Activated T-helper 2 cell treated with anti-CD3 and anti-CD28 coated beads, Interferon-gamma antibody, Interleukin-2, Interleukin-4, amounts not matched to agents 10 μg/mL and 5 μg/mL and 100 μg/mL, durations not matched to agents 14 hours and 24 hours and 36 hours (primary cell): ENCODE measurements at regions not wholly inside any gene's neighbourhood (a gene's known extent, or its start where the extent isn't known, plus 50 kb on each side); places are given as distances from the start of the nearest gene placed in this dataset.

Experiments
- DNase-seq: peaks from one replicate; pipeline ENCODE4 v3.0.0; 2021; ENCODE audit warnings: low spot score
- H3K27ac Mint-ChIP-seq: one replicate; pipeline ENCODE4 v1.8.0; 2021; ENCODE audit warnings: mixed read lengths
- H3K27me3 Mint-ChIP-seq: one replicate; pipeline ENCODE4 v1.8.0; 2021; ENCODE audit warnings: low read depth, mixed read lengths
- H3K36me3 Mint-ChIP-seq: one replicate; pipeline ENCODE4 v1.8.0; 2021; ENCODE audit warnings: low read depth, mixed read lengths
- H3K4me1 Mint-ChIP-seq: one replicate; pipeline ENCODE4 v1.8.0; 2021; ENCODE audit warnings: low read depth, mixed read lengths
- H3K4me3 Mint-ChIP-seq: one replicate; pipeline ENCODE4 v1.8.0; 2021; ENCODE audit warnings: low read depth, mild to moderate bottlenecking, moderate library complexity, mixed read lengths
- H3K9me3 Mint-ChIP-seq: one replicate; pipeline ENCODE4 v1.8.0; 2021; ENCODE audit warnings: mixed read lengths
- intact Hi-C: fragments of 100-400 bp; cut with micrococcal nuclease; formaldehyde crosslinking; loops from one replicate; pipeline ENCODE4 v1.15.1; 2023

DNA sequence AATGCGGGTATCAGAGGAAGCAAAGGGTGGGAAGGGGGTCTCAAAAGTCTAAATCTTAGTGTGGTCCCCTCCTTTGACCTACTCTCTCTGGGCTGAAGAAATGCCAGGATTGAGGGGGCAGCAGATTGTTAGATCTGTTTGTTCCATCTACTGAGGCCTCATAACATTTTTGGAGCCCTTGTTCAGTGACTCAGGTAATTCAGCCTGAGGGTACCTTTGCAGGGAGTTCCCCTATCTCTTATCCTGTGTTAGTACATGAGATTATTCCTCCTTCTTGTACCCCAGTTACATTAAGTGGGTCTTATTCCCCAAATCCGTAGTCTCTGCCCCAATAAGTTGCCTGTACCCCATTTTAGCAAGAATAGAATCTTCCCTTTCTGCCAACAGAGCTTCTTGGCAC is 79.0 kb downstream of the RTL9 start:
- no peaks in the 10 kb centered on the region for H3K36me3 Mint-ChIP-seq

GRCh38 chrX:110440016-110440805 is 81.6 kb downstream of the RTL9 start:
- peaks cover 1% of the 10 kb centered on the region for H3K27me3 Mint-ChIP-seq
- H3K4me1 Mint-ChIP-seq = no peaks in the 10 kb centered on the region
- H3K36me3 Mint-ChIP-seq = no peaks in the 10 kb centered on the region
- H3K4me3 Mint-ChIP-seq = no peak overlapping the region
- intact Hi-C loops = no loop called here
- DNase-seq = no peak
- H3K9me3 Mint-ChIP-seq = no peaks in the 10 kb centered on the region
- H3K27ac Mint-ChIP-seq = no peak overlapping the region

More for the DNA sequence above, 79.0 kb downstream of the RTL9 start:
- H3K27me3 Mint-ChIP-seq = peaks cover 6% of the 10 kb centered on the region
- no peaks in the 10 kb centered on the region for H3K4me1 Mint-ChIP-seq
- intact Hi-C loops = no loop called here
- H3K4me3 Mint-ChIP-seq = no peak overlapping the region
- no peak for DNase-seq
- no peaks in the 10 kb centered on the region for H3K9me3 Mint-ChIP-seq
- no peak overlapping the region for H3K27ac Mint-ChIP-seq

DNA sequence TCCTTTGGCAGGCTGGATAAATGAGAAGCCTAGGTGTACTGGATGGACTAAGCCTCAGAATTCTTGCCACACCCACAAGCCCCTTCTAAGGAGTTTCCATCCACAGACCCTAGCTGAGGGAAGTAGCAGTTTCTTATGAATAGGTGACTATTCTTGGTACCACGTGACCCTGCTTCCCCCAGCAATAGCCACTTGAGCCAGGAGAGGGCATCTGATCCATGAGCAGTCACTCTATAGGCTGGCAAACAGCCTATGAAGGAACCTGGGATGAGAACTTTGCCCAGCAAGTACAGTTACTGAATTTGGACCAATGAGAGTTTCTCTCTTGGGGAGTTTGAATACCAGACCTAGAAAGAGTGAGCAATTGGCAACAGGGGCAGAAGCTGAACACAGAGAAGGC is 84.0 kb downstream of the RTL9 start:
- Mint-ChIP-seq H3K27ac (no peak overlapping the region), H3K36me3 (no peaks in the 10 kb centered on the region), H3K4me1 (no peaks in the 10 kb centered on the region), H3K4me3 (no peak overlapping the region), H3K27me3 (no peaks in the 10 kb centered on the region), H3K9me3 (no peaks in the 10 kb centered on the region)
- DNase-seq = no peak
- intact Hi-C loops = no loop called here

DNA sequence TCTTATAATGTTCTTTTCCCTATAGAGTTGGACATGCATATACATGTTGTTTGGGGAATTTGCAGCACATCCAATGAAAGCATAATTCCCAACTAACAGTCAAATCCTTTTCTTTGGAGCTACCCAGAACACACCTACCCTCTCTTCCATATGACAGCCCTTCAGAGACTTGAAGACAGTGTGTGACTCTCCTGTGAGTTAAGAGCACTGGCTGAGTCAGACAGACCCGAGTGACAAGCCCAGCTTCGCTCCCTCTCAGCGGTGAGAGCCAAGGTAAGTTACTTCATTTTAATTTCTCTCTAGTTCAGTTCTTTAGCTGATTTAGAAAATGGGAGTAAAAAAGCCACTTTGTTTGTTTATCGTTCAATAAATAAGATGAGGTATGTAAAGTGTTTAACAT is 86.3 kb downstream of the RTL9 start:
- Mint-ChIP-seq H3K27me3 (no peaks in the 10 kb centered on the region), H3K27ac (no peak overlapping the region), H3K4me1 (no peaks in the 10 kb centered on the region), H3K36me3 (no peaks in the 10 kb centered on the region), H3K4me3 (no peak overlapping the region), H3K9me3 (no peaks in the 10 kb centered on the region)
- no peak for DNase-seq
- intact Hi-C loops = no loop called here

GRCh38 chrX:110448459-110448858 is 89.8 kb downstream of the RTL9 start:
- Mint-ChIP-seq H3K4me3 (no peak overlapping the region), H3K4me1 (no peaks in the 10 kb centered on the region), H3K9me3 (no peaks in the 10 kb centered on the region), H3K36me3 (no peaks in the 10 kb centered on the region), H3K27me3 (no peaks in the 10 kb centered on the region), H3K27ac (no peak overlapping the region)
- intact Hi-C loops = no loop called here
- no peak for DNase-seq

DNA sequence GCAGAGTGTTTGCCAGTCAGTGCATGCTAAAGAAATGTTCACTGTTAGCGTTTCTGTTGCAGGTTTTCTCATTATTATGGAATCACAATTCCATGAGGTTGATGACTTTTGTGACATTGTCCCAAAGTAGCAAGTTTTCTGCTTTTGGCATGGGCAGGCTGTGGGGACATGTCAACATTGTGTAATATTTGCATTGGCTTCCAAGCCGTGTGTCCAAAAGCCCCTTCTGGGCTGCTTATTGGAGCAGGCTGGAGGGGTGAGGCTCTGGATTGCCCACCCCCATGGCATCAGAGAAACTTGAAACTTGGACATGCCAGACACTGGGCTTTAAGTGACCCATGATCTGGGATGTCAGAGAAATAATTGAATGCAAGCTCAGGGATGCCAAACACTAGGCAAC is 90.7 kb downstream of the RTL9 start:
- Mint-ChIP-seq H3K4me1 (no peaks in the 10 kb centered on the region), H3K36me3 (no peaks in the 10 kb centered on the region), H3K9me3 (no peaks in the 10 kb centered on the region), H3K4me3 (no peak overlapping the region), H3K27me3 (no peaks in the 10 kb centered on the region), H3K27ac (no peak overlapping the region)
- intact Hi-C loops = no loop called here
- DNase-seq = no peak

GRCh38 chrX:110450050-110450449 is 91.4 kb downstream of the RTL9 start:
- no peak overlapping the region for H3K27ac Mint-ChIP-seq
- no peaks in the 10 kb centered on the region for H3K4me1 Mint-ChIP-seq
- no peak overlapping the region for H3K4me3 Mint-ChIP-seq
- intact Hi-C loops = loop anchor here (1.0 to 5.0 kb wide), 3 partner anchors 215 to 792 kb away; no protein-coding TSS in a partner anchor
- no peaks in the 10 kb centered on the region for H3K9me3 Mint-ChIP-seq
- H3K27me3 Mint-ChIP-seq = no peaks in the 10 kb centered on the region
- H3K36me3 Mint-ChIP-seq = no peaks in the 10 kb centered on the region
- peak; percentile 18 for DNase-seq

- no peaks in the 10 kb centered on the region for H3K36me3 Mint-ChIP-seq
- H3K27me3 Mint-ChIP-seq = peaks cover 7% of the 10 kb centered on the region
- no peaks in the 10 kb centered on the region for H3K9me3 Mint-ChIP-seq
- H3K4me1 Mint-ChIP-seq = no peaks in the 10 kb centered on the region
- H3K27ac Mint-ChIP-seq = no peak overlapping the region
- no peak for DNase-seq
- intact Hi-C loops = loop anchor here (5.0 kb wide), 1 partner anchor 788 kb away; no protein-coding TSS in a partner anchor
- no peak overlapping the region for H3K4me3 Mint-ChIP-seq
Measured at GRCh38 chrX:110454336-110454735, 95.7 kb downstream of the RTL9 start.

GRCh38 chrX:110462957-110463356 is 104.3 kb downstream of the RTL9 start:
- H3K27ac Mint-ChIP-seq = no peak overlapping the region
- no peaks in the 10 kb centered on the region for H3K9me3 Mint-ChIP-seq

GRCh38 chrX:110466790-110467189 is 108.1 kb downstream of the RTL9 start:
- no peak for DNase-seq
- no peaks in the 10 kb centered on the region for H3K9me3 Mint-ChIP-seq
- H3K27ac Mint-ChIP-seq = no peak overlapping the region
- H3K4me1 Mint-ChIP-seq = no peaks in the 10 kb centered on the region
- H3K4me3 Mint-ChIP-seq = no peak overlapping the region
- no peaks in the 10 kb centered on the region for H3K27me3 Mint-ChIP-seq
- intact Hi-C loops = no loop called here
- H3K36me3 Mint-ChIP-seq = no peaks in the 10 kb centered on the region

More at GRCh38 chrX:110462957-110463356, 104.3 kb downstream of the RTL9 start:
- no peak overlapping the region for H3K4me3 Mint-ChIP-seq
- peaks cover 7% of the 10 kb centered on the region for H3K27me3 Mint-ChIP-seq
- H3K4me1 Mint-ChIP-seq = no peaks in the 10 kb centered on the region
- DNase-seq = no peak
- no peaks in the 10 kb centered on the region for H3K36me3 Mint-ChIP-seq
- intact Hi-C loops = no loop called here

- Mint-ChIP-seq H3K4me3 (no peak overlapping the region), H3K9me3 (no peaks in the 10 kb centered on the region), H3K27ac (no peak overlapping the region), H3K4me1 (no peaks in the 10 kb centered on the region), H3K27me3 (no peaks in the 10 kb centered on the region), H3K36me3 (no peaks in the 10 kb centered on the region)
- intact Hi-C loops = no loop called here
- no peak for DNase-seq
Measured at GRCh38 chrX:110472265-110472664, 113.6 kb downstream of the RTL9 start.

DNA sequence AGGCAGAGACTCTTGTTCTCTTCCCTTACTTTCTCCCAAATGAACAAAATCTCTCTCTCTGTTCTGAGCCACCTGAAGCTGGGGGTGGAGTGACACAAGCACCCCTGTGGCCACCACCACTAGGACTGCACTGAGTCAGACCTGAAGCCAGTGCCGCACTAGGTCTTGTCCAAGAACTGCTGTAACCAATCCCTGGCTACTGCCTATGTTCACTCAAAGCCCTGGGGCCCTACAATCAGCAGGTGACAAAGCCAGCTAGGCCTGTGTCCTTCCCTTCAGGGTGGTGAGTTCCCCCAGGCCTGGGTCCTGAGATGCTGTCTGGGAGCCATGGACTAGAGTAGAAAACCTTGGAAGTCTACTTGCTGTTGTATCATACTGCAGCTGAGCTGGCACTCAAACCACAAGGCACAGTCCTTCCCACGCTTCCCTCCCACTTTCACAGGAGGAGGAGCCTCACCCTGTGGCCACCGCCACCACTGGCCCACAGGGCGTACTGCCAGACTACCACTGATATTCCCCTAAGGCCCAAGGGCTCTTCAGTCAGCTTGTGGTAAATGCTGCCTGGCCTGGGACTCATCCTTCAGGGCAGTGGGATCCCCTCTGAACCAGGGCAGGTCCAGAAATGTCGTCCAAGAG is 119.1 kb downstream of the RTL9 start:
- H3K4me3 Mint-ChIP-seq = no peak overlapping the region
- intact Hi-C loops = no loop called here
- H3K9me3 Mint-ChIP-seq = no peaks in the 10 kb centered on the region
- H3K36me3 Mint-ChIP-seq = no peaks in the 10 kb centered on the region
- DNase-seq = no peak
- no peaks in the 10 kb centered on the region for H3K4me1 Mint-ChIP-seq
- no peaks in the 10 kb centered on the region for H3K27me3 Mint-ChIP-seq
- no peak overlapping the region for H3K27ac Mint-ChIP-seq

DNA sequence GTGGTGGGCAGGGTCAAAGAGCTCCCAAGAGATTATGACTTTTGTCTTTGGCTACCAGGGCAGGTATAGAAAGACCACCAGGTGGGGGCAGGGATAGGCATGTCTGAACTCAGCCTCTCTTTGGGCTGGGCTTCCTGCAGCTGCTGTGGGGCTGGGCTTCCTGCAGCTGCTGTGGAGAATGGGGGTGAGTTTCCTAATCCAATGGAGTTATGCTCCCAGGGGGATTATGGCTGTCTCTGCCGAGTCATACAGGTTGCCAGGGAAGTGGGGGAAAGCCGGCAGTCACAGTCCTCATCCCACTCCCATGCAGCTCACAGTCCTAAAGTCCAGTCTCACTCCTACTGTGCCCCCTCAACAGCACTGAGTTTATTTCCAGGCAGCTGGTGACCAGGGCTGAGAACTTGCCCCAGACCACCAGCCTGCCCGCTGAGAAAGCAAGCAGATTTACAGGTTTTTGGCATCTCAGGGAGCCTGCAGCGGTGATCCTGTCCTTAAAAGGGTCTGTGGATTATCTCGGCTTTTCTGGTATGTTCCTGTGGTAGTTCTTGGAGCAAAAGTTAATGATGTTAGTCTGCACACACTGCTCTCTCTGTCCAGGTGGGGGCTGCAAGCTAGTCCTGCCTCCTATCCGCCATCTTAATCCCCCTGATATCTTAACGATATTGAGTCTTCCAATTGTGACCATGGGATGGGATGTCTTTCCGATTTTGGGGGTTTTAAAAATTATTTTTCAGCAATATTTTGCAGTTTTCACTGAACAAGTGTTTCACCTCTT is 133.4 kb downstream of the RTL9 start:
- H3K9me3 Mint-ChIP-seq = no peaks in the 10 kb centered on the region
- no peaks in the 10 kb centered on the region for H3K4me1 Mint-ChIP-seq
- no peak for DNase-seq
- H3K27me3 Mint-ChIP-seq = no peaks in the 10 kb centered on the region
- no peaks in the 10 kb centered on the region for H3K36me3 Mint-ChIP-seq
- no peak overlapping the region for H3K4me3 Mint-ChIP-seq
- H3K27ac Mint-ChIP-seq = no peak overlapping the region
- intact Hi-C loops = no loop called here
